ENCODE measurements at regions not wholly inside any gene's neighbourhood (a gene's known extent, or its start where the extent isn't known, plus 50 kb on each side); places are given as distances from the start of the nearest gene placed in this dataset.

DNA sequence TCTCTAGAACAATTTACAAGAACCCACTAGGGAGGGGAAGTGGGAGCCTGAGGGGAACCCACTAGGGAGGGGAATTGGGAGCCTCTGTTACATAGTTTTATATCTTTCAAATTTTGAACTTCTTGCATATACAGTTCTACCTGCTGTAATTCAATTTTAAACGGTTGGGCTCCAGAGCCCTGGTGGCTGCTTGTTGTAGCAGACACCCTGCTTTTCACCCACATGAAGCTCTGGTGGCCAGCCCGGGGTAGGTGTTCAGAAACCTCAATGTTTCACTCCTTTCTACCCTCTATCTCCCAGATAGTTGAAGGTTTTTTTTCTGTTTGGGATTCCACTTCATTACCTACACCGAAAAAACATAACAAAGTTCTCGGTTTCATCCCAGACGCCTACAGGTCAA lies 124.4 kb downstream of the TMEM174 start:
- Histone ChIP-seq H3K27me3 (ENCODE audit: control insufficient read depth in 5 of 5, insufficient read depth in 4 of 5, low read length in 5 of 5) (peaks cover 52 to 70% (median 65%) of the 10 kb centered on the region in 5 donors), H3K9ac (ENCODE audit: low read length in 5 of 5) (no peak overlapping the region), H3K4me3 (ENCODE audit: low read depth in 1 of 5, low read length in 5 of 5) (no peak overlapping the region), H3K9me3 (ENCODE audit: control insufficient read depth in 5 of 5, low read length in 5 of 5) (no peaks in the 10 kb centered on the region), H3K36me3 (ENCODE audit: control insufficient read depth in 5 of 5, insufficient read depth in 5 of 5, low read length in 5 of 5) (no peaks in the 10 kb centered on the region), H3K4me1 (ENCODE audit: control insufficient read depth in 5 of 5, insufficient read depth in 5 of 5, low read length in 5 of 5) (peaks cover 1 to 21% (median 18%) of the 10 kb centered on the region in 5 donors), H3K27ac (ENCODE audit: low read depth, low read length) (no peak overlapping the region)

DNA sequence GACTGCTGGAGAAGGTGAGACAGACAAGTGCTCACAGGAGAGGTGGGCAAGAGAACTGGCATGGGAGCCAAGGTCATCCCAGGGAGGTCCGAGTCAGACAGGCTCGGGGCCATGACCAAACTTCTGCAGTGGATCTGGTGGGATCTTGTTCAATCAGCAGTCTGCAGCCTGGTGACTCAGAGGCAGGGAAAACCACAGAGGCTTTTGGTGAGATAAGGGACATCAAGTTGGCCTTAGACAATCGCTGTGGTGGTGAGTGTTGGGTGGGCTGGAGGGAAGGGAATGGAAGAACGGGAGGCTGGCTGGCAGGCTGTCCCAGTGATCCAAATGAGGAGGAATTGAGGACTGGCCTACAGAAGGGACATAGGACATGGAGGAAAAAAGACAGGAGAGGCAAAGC lies 123.8 kb downstream of the TMEM174 start:
- H3K36me3 ChIP-seq (ENCODE audit: control insufficient read depth in 5 of 5, insufficient read depth in 5 of 5, low read length in 5 of 5) = no peaks in the 10 kb centered on the region
- no peaks in the 10 kb centered on the region for H3K9me3 ChIP-seq (ENCODE audit: control insufficient read depth in 5 of 5, low read length in 5 of 5)

DNA sequence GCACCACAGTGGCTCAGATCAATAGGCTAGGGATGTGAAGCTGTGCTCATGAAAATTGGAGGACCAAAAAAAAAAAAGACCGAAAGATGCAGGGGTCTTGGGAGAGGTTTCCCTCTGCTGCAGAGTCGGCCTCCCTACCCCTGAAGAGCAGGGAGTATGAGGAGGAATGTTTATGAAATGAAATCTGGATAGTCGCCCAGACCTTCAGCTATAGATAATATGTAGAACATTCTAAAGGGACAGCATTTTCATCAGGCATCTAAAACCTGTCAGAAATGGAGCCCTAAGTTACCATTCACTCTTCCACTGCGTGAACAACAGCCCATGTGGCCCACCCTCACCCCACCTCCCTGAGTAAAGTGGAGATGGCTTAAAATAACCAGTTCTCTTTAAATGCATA lies 122.9 kb downstream of the TMEM174 start:
- no peak overlapping the region for H3K4me3 ChIP-seq (ENCODE audit: low read depth in 1 of 5, low read length in 5 of 5)
- no peaks in the 10 kb centered on the region for H3K36me3 ChIP-seq (ENCODE audit: control insufficient read depth in 5 of 5, insufficient read depth in 5 of 5, low read length in 5 of 5)
- no peak overlapping the region for H3K27ac ChIP-seq (ENCODE audit: low read depth, low read length)
- H3K27me3 ChIP-seq (ENCODE audit: control insufficient read depth in 5 of 5, insufficient read depth in 4 of 5, low read length in 5 of 5) = peaks cover 40 to 63% (median 56%) of the 10 kb centered on the region in 5 donors
- H3K9me3 ChIP-seq (ENCODE audit: control insufficient read depth in 5 of 5, low read length in 5 of 5) = no peaks in the 10 kb centered on the region
- no peak overlapping the region for H3K9ac ChIP-seq (ENCODE audit: low read length in 5 of 5)
- peaks cover 1 to 21% (median 18%) of the 10 kb centered on the region in 5 donors for H3K4me1 ChIP-seq (ENCODE audit: control insufficient read depth in 5 of 5, insufficient read depth in 5 of 5, low read length in 5 of 5)

More for the DNA sequence above, 123.8 kb downstream of the TMEM174 start:
- H3K9ac ChIP-seq (ENCODE audit: low read length in 5 of 5) = no peak overlapping the region
- H3K4me3 ChIP-seq (ENCODE audit: low read depth in 1 of 5, low read length in 5 of 5) = no peak overlapping the region
- H3K27me3 ChIP-seq (ENCODE audit: control insufficient read depth in 5 of 5, insufficient read depth in 4 of 5, low read length in 5 of 5) = peaks cover 48 to 66% (median 60%) of the 10 kb centered on the region in 5 donors
- H3K27ac ChIP-seq (ENCODE audit: low read depth, low read length) = no peak overlapping the region
- peaks cover 1 to 21% (median 18%) of the 10 kb centered on the region in 5 donors for H3K4me1 ChIP-seq (ENCODE audit: control insufficient read depth in 5 of 5, insufficient read depth in 5 of 5, low read length in 5 of 5)

DNA sequence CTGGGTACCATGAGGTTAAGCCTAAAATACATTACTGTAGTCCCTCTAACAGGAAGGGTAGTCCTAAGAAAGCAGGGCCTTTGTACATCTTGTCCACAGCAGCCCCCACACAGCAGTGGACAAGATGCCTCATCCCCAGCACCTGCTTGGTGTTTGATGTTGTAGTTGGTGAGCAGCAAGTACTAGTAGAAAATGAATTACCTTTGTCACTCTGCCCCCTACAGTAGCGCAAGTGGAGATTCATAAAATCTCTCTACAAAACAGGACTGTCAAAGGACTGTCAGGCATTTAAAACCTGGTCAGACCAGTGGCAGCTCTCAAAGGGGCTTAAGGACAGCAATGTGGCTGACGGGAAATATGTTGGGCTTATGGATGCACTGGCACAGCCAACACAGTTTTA lies 122.5 kb downstream of the TMEM174 start:
- no peak overlapping the region for H3K4me3 ChIP-seq (ENCODE audit: low read depth in 1 of 5, low read length in 5 of 5)
- no peaks in the 10 kb centered on the region for H3K36me3 ChIP-seq (ENCODE audit: control insufficient read depth in 5 of 5, insufficient read depth in 5 of 5, low read length in 5 of 5)
- peaks cover 1 to 21% (median 18%) of the 10 kb centered on the region in 5 donors for H3K4me1 ChIP-seq (ENCODE audit: control insufficient read depth in 5 of 5, insufficient read depth in 5 of 5, low read length in 5 of 5)
- no peaks in the 10 kb centered on the region for H3K9me3 ChIP-seq (ENCODE audit: control insufficient read depth in 5 of 5, low read length in 5 of 5)
- H3K27me3 ChIP-seq (ENCODE audit: control insufficient read depth in 5 of 5, insufficient read depth in 4 of 5, low read length in 5 of 5) = peaks cover 35 to 59% (median 51%) of the 10 kb centered on the region in 5 donors
- no peak overlapping the region for H3K27ac ChIP-seq (ENCODE audit: low read depth, low read length)
- H3K9ac ChIP-seq (ENCODE audit: low read length in 5 of 5) = no peak overlapping the region

DNA sequence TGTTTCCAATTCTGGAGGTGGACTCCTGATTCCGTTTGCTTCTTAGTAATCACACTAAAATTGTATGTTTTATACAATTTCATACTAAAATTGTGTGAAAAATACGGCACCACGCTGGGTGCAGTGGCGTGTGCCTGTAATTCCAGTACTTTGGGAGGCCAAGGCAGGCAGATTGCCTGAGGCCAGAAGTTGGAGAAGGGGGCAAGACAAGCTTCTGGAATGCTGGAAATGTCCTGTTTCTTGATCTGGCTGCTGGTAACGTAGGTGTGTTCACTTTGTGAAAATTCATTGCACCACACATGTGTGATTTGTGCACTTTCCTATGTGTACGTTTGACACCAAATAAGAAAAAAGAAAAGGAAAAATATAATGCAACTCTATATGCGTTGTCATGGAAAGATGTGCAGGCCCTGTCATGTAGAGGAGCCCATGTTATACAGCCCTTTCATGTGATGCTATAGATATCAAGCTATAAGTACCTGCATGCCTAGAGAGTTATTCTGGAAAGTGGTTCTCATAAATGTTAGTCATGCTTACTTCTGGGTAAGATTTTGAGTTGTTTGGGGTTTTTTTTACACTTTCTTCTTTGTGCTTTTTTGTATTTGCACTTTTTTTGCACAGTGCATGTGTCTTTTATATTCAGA lies 119.9 kb downstream of the TMEM174 start:
- H3K9ac ChIP-seq (ENCODE audit: low read length in 5 of 5) = no peak overlapping the region
- no peaks in the 10 kb centered on the region for H3K9me3 ChIP-seq (ENCODE audit: control insufficient read depth in 5 of 5, low read length in 5 of 5)
- peaks cover 11 to 38% (median 31%) of the 10 kb centered on the region in 5 donors for H3K27me3 ChIP-seq (ENCODE audit: control insufficient read depth in 5 of 5, insufficient read depth in 4 of 5, low read length in 5 of 5)
- H3K36me3 ChIP-seq (ENCODE audit: control insufficient read depth in 5 of 5, insufficient read depth in 5 of 5, low read length in 5 of 5) = no peaks in the 10 kb centered on the region
- no peak overlapping the region for H3K27ac ChIP-seq (ENCODE audit: low read depth, low read length)
- H3K4me3 ChIP-seq (ENCODE audit: low read depth in 1 of 5, low read length in 5 of 5) = no peak overlapping the region
- H3K4me1 ChIP-seq (ENCODE audit: control insufficient read depth in 5 of 5, insufficient read depth in 5 of 5, low read length in 5 of 5) = peaks cover 0 to 2% (median 0%) of the 10 kb centered on the region in 5 donors

DNA sequence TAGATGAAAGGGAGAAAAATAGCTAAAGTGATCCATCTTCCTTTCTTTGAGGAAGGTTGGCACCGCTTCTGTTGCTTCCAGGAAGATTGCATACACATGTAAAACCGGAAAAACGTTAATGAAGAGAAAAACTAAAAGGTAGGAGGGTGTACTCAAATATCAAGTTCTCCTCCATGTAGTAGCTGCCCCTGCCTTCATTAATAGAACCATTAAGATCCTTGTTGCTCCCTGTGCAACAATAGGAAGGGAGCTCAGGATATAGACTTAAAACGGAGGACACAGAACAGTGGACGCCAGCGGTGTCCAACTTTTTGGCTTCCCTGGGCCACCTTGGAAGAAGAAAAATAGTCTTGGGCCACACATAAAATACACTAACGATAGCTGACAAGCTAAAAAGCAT lies 118.9 kb downstream of the TMEM174 start:
- Histone ChIP-seq H3K27me3 (ENCODE audit: control insufficient read depth in 5 of 5, insufficient read depth in 4 of 5, low read length in 5 of 5) (peaks cover under 1 to 29% (median 22%) of the 10 kb centered on the region in 5 donors), H3K27ac (ENCODE audit: low read depth, low read length) (no peak overlapping the region), H3K4me3 (ENCODE audit: low read depth in 1 of 5, low read length in 5 of 5) (no peak overlapping the region), H3K9ac (ENCODE audit: low read length in 5 of 5) (no peak overlapping the region), H3K4me1 (ENCODE audit: control insufficient read depth in 5 of 5, insufficient read depth in 5 of 5, low read length in 5 of 5) (peaks cover 0 to 1% (median 0%) of the 10 kb centered on the region in 5 donors), H3K36me3 (ENCODE audit: control insufficient read depth in 5 of 5, insufficient read depth in 5 of 5, low read length in 5 of 5) (no peaks in the 10 kb centered on the region), H3K9me3 (ENCODE audit: control insufficient read depth in 5 of 5, low read length in 5 of 5) (no peaks in the 10 kb centered on the region)

DNA sequence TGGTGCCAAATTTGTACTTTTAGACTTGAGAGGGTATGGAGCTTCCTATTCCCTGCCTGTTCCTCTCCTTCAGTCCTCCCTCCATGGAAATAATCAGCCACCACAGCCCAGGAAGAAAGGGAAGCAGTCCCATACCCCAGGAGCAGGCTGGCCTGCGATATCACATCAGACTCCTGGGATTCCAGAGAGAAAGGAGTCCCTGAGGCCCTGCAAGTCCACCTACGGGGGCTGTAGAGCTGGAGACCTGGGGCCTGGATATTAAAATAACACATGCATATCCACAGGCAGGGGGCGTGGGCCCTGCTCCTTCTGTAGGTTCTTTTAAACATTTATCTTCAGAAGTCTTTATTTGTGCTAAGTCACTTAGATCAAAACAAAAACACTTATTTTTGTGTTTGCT lies 117.2 kb downstream of the TMEM174 start:
- Histone ChIP-seq H3K27me3 (ENCODE audit: control insufficient read depth in 5 of 5, insufficient read depth in 4 of 5, low read length in 5 of 5) (peaks cover 0 to 14% (median 12%) of the 10 kb centered on the region in 5 donors), H3K9me3 (ENCODE audit: control insufficient read depth in 5 of 5, low read length in 5 of 5) (no peaks in the 10 kb centered on the region)

DNA sequence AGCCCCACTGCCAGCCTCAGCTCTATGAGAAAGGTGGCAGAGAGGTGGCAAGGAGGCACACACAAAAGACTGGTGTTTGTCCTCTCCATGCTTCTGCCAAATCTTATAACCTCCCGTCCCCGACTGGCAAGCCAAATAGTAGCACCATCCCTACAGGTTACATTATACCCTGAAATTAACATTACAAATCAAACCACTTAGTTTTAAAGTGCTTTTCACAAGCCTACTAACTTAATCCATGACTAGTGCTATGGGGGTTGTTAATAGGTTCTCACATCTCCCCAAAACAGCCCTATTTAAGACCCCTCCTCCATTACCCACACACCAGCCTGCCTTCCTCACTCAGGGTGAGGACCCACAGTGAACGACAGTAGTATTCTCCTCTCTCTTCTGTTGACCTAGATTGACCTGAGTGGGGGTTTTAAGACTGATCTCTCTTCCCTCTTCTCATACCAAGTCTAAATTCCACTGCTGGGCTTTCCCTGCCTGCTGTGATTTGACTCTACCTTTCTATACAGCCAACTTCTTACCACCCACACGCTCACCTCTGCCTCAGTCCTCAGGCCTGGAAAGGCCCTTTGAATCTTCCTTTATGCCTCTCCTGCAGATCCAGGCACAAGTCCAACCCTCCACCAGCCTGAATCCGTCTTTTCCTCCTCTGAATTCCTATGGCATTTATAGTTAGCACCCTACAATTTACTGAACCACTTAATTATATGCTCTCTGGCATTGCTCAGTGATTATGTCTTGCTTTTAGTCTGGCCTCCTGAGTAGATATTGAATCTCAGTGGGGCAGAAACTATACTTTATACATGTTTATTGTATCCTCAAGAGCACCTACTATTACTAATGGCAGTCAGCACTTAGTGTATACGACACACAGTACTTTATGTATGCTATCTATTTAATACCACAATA lies 116.1 kb downstream of the TMEM174 start:
- Histone ChIP-seq H3K27me3 (ENCODE audit: control insufficient read depth in 5 of 5, insufficient read depth in 4 of 5, low read length in 5 of 5) (peaks cover 0 to 14% (median 11%) of the 10 kb centered on the region in 5 donors), H3K9ac (ENCODE audit: low read length in 5 of 5) (no peak overlapping the region)

More for the DNA sequence above, 117.2 kb downstream of the TMEM174 start:
- Histone ChIP-seq H3K36me3 (ENCODE audit: control insufficient read depth in 5 of 5, insufficient read depth in 5 of 5, low read length in 5 of 5) (no peaks in the 10 kb centered on the region), H3K9ac (ENCODE audit: low read length in 5 of 5) (no peak overlapping the region), H3K4me3 (ENCODE audit: low read depth in 1 of 5, low read length in 5 of 5) (no peak overlapping the region), H3K27ac (ENCODE audit: low read depth, low read length) (no peak overlapping the region), H3K4me1 (ENCODE audit: control insufficient read depth in 5 of 5, insufficient read depth in 5 of 5, low read length in 5 of 5) (no peaks in the 10 kb centered on the region)

DNA sequence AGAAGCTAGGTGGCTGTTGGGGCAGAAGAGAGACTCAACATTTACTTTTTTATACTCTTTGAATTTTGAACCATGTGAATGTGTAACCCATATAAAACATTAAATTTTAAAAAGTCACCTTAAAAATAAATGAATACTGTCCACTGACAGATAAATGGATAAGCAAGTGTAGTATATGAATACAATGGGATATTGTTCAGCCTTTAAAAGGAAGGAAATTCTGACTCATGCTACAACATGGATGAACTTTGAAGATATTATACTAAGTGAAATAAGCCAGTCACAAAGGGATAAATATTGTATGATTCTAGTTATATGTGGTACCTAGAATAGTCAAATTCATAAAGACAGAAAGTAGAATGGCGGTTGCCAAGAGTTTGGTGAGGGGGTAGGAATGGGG lies 113.9 kb downstream of the TMEM174 start:
- Histone ChIP-seq H3K27me3 (ENCODE audit: control insufficient read depth in 5 of 5, insufficient read depth in 4 of 5, low read length in 5 of 5) (peaks cover 0 to 21% (median 9%) of the 10 kb centered on the region in 5 donors), H3K9me3 (ENCODE audit: control insufficient read depth in 5 of 5, low read length in 5 of 5) (no peaks in the 10 kb centered on the region), H3K27ac (ENCODE audit: low read depth, low read length) (no peak overlapping the region), H3K36me3 (ENCODE audit: control insufficient read depth in 5 of 5, insufficient read depth in 5 of 5, low read length in 5 of 5) (no peaks in the 10 kb centered on the region), H3K4me3 (ENCODE audit: low read depth in 1 of 5, low read length in 5 of 5) (no peak overlapping the region), H3K9ac (ENCODE audit: low read length in 5 of 5) (no peak overlapping the region), H3K4me1 (ENCODE audit: control insufficient read depth in 5 of 5, insufficient read depth in 5 of 5, low read length in 5 of 5) (peaks cover 0 to 3% (median 0%) of the 10 kb centered on the region in 5 donors)

More for the DNA sequence above, 116.1 kb downstream of the TMEM174 start:
- H3K9me3 ChIP-seq (ENCODE audit: control insufficient read depth in 5 of 5, low read length in 5 of 5) = no peaks in the 10 kb centered on the region
- H3K4me3 ChIP-seq (ENCODE audit: low read depth in 1 of 5, low read length in 5 of 5) = no peak overlapping the region
- H3K27ac ChIP-seq (ENCODE audit: low read depth, low read length) = no peak overlapping the region
- no peaks in the 10 kb centered on the region for H3K4me1 ChIP-seq (ENCODE audit: control insufficient read depth in 5 of 5, insufficient read depth in 5 of 5, low read length in 5 of 5)
- H3K36me3 ChIP-seq (ENCODE audit: control insufficient read depth in 5 of 5, insufficient read depth in 5 of 5, low read length in 5 of 5) = no peaks in the 10 kb centered on the region

DNA sequence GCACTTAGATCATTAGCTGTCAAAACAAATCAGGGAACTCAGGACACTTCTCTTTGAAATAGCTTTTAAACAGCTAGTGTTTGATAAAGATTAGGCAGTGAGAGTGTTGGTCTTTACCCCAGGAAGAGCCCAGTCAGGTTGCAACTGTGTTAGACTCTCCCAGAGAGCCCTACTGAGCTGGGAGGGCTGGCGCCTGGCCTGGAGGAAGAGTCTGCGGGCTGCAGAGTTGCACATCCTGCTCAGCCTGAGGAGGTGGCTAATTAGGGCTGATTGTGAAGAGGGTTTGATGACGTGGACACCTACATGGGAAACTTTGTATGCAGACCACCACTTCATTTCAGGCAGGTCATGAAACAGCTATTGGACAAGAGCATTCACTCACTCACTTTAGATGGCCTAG lies 112.0 kb downstream of the TMEM174 start:
- Histone ChIP-seq H3K4me3 (ENCODE audit: low read depth in 1 of 5, low read length in 5 of 5) (no peak overlapping the region), H3K27ac (ENCODE audit: low read depth, low read length) (no peak overlapping the region), H3K9ac (ENCODE audit: low read length in 5 of 5) (no peak overlapping the region), H3K36me3 (ENCODE audit: control insufficient read depth in 5 of 5, insufficient read depth in 5 of 5, low read length in 5 of 5) (no peaks in the 10 kb centered on the region), H3K4me1 (ENCODE audit: control insufficient read depth in 5 of 5, insufficient read depth in 5 of 5, low read length in 5 of 5) (peaks cover 0 to 14% (median 0%) of the 10 kb centered on the region in 5 donors), H3K9me3 (ENCODE audit: control insufficient read depth in 5 of 5, low read length in 5 of 5) (no peaks in the 10 kb centered on the region), H3K27me3 (ENCODE audit: control insufficient read depth in 5 of 5, insufficient read depth in 4 of 5, low read length in 5 of 5) (peaks cover 0 to 13% (median 2%) of the 10 kb centered on the region in 5 donors)
